ENCODE measurements at regions not wholly inside any gene's neighbourhood (a gene's known extent, or its start where the extent isn't known, plus 50 kb on each side); places are given as distances from the start of the nearest gene placed in this dataset.

DNA sequence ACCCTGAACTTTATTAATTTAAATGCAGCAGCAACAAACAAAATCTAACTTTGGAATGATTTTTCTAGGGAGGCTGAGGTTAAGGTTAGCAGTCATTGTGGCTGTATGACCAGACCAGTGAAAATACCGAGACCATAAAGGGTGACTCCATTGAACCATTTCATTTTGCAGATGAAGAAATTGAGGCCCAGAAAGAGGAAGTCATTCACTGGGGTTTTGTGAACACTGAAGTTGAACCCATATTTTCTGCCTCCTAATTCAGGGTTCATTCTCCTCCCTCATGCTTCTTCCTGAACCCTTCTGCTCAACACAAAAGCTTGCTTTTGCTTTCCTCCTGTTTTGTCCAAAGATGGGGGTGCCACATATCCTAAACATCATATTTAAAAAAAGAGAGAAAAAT is 65.8 kb upstream of the PLCL2 start:
- Histone ChIP-seq H3K9me3 (no peaks in the 10 kb centered on the region), H3K27me3 (no peaks in the 10 kb centered on the region), H3K36me3 (no peaks in the 10 kb centered on the region), H3K4me1 (no peaks in the 10 kb centered on the region), H3K4me3 (ENCODE audit: low read depth, low read length) (no peak overlapping the region)
- no peak for DNase-seq
- no peak for TF ChIP-seq CTCF (IDR thresholded peaks at IDR 0.05; ENCODE audit: low read depth, low read length)

DNA sequence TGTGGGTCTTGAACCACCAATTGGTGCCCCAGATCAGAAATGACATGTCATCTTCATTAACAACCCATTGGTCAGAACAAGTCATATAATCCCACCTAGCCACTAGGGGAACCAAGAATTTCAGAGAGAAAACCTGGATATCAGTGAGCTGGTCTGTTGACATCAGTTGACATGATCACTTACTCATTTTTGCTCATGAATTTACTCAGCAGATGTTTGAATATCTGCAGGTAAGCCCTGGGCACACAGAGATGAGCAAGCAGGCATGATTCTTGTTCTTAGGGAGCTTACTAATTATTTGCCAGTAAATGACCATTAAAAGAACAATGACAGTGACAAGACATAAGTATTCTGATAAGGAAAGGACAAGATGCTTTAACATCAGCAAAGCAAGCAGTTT is 64.3 kb upstream of the PLCL2 start:
- TF ChIP-seq CTCF (IDR thresholded peaks at IDR 0.05; ENCODE audit: low read depth, low read length): no peak
- H3K27me3 ChIP-seq: no peaks in the 10 kb centered on the region
- DNase-seq: no peak
- no peaks in the 10 kb centered on the region for H3K4me1 ChIP-seq
- H3K4me3 ChIP-seq (ENCODE audit: low read depth, low read length): no peak overlapping the region
- no peaks in the 10 kb centered on the region for H3K9me3 ChIP-seq
- no peaks in the 10 kb centered on the region for H3K36me3 ChIP-seq

DNA sequence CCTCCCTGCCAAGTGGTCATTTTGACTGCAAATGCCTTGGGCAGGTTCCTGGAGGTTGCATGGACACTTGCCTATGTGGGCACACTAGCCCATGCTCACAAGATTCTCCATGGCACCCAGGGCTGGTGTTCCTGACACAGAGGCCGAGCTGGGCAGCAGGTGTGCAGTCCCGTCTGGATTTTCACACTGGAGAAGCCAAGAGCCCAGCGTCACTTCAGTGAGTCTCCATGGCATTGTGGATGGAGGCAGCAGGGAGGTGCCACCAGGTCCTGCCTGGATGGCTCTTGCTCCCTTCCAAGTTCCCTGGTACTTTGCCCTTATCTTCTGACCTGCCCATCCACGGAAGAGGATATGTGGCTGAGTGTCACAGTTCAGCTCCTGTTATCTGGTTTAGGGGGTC is 63.7 kb upstream of the PLCL2 start:
- DNase-seq: no peak
- Histone ChIP-seq H3K9me3 (no peaks in the 10 kb centered on the region), H3K4me3 (ENCODE audit: low read depth, low read length) (no peak overlapping the region), H3K4me1 (no peaks in the 10 kb centered on the region), H3K27me3 (no peaks in the 10 kb centered on the region), H3K36me3 (no peaks in the 10 kb centered on the region)
- TF ChIP-seq CTCF (IDR thresholded peaks at IDR 0.05; ENCODE audit: low read depth, low read length): no peak

DNA sequence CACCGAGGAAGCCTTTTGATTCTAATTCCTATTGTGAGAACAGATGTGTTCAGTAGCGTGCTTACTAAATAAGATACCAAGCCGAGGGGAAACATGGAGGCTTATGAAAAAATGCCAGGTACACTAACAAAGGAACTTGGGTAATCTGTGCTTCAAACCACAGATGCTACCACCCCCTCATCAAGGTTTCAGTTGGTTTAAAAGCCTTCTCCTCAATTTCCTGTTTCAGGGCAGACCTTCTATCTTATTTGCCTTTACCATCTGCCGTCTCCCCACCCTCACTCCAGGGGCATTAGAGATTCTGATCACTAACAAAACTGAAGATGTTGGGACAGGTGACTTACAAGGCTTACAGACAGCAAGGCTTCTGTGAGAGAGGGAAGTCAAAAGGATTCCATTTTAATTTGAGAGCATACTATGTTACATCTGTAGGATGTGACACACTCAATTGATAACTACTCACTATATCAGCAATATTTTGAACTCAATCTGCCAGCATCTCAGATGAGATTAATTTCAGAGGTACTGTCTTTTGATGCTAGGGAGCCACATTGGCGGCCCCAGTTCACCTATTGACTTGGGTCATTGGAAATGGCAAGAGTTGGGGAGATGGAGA is 60.6 kb upstream of the PLCL2 start:
- H3K27me3 ChIP-seq: no peaks in the 10 kb centered on the region
- no peak overlapping the region for H3K4me3 ChIP-seq (ENCODE audit: low read depth, low read length)
- DNase-seq: no peak
- H3K9me3 ChIP-seq: no peaks in the 10 kb centered on the region
- H3K4me1 ChIP-seq: no peaks in the 10 kb centered on the region
- no peak for TF ChIP-seq CTCF (IDR thresholded peaks at IDR 0.05; ENCODE audit: low read depth, low read length)
- H3K36me3 ChIP-seq: no peaks in the 10 kb centered on the region

DNA sequence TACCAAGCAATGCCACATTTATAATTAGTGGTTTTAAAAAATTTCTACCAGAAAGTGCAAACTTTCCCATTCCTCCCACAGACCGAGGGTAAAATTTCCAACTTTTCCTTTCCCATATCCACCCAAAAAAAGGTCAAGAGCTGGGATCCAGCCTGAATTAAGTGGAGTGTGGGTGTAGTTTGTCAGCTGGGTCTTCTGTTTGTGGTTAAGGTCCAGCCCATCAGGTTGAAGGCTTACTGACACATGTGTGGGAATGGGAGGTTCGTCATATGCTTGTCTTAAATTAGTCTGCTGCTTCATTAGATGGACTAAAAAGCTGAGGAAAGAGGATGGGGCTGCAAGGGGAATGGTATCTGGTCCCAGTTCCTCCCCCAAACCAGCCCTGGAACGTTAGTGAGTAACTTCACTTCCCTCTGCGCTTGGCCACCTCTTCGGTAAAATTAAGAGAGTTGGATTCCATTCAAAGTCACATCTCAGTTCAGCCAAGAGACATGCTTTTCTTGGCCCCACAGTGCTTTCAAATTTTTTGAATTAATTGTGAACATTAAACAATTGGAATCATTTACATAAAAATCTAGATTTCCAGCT is 59.0 kb upstream of the PLCL2 start:
- no peak for DNase-seq
- Histone ChIP-seq H3K27me3 (no peaks in the 10 kb centered on the region), H3K4me3 (ENCODE audit: low read depth, low read length) (no peak overlapping the region), H3K9me3 (no peaks in the 10 kb centered on the region), H3K4me1 (no peaks in the 10 kb centered on the region), H3K36me3 (no peaks in the 10 kb centered on the region)
- TF ChIP-seq CTCF (IDR thresholded peaks at IDR 0.05; ENCODE audit: low read depth, low read length): no peak

DNA sequence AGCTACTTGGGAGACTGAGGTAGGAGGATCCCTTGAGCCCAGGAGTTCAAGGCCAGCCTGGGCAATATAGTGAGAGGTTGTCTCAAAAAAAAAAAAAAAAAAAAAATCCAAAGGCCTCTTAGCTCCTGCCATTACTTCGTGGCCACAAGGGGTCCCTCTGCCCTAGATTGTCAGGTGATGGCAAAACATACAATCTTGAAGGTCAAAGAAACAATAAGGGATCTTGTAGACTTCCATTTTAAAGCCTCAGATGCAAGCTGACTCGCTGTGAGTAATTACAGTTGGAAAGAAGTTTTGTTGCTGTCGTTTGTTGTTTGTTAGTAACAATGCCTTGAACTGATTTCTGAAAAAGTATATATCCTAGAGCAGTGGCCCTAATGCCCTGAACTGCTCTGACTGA is 55.9 kb upstream of the PLCL2 start:
- no peaks in the 10 kb centered on the region for H3K4me1 ChIP-seq
- no peaks in the 10 kb centered on the region for H3K36me3 ChIP-seq
- H3K4me3 ChIP-seq (ENCODE audit: low read depth, low read length): no peak overlapping the region
- peak; percentile 56 for TF ChIP-seq CTCF (IDR thresholded peaks at IDR 0.05; ENCODE audit: low read depth, low read length)
- H3K27me3 ChIP-seq: no peaks in the 10 kb centered on the region
- no peaks in the 10 kb centered on the region for H3K9me3 ChIP-seq
- DNase-seq: peak; percentile 36

Measured in BE2C (cell line).